Ovary (tissue), 3 donors: ENCODE measurements at regions not wholly inside any gene's neighbourhood (a gene's known extent, or its start where the extent isn't known, plus 50 kb on each side); places are given as distances from the start of the nearest gene placed in this dataset.

Experiments
- EP300 ChIP-seq: sonication (generic); formaldehyde crosslinking; IDR thresholded peaks from one replicate; pipeline ENCODE4 v1.6.1; 2017; ENCODE audit warnings: antibody characterized with exemption
- POLR2A ChIP-seq: fragments of 450-650 bp; IDR thresholded peaks from one replicate; pipeline ENCODE4 v1.6.1; 2017; ENCODE audit warnings: antibody characterized with exemption, mild to moderate bottlenecking, moderate library complexity
- TF ChIP-seq, protein P1 (sequence below), 3 donors: fragments of 450-650 bp in 2 of 3; fragments of 200-600 bp in 1 of 3; IDR thresholded peaks; one replicate each; pipeline versions ENCODE4 v1.5.1 to v1.8.0; 2016 to 2022; ENCODE audit warnings: antibody characterized with exemption in 3 of 3, mild to moderate bottlenecking in 1 of 3
- donor health status: DM: no; HTN: no; CAD: no.

GRCh38 chr2:61705625-61706024 is 148.2 kb downstream of the FAM161A start:
- TF ChIP-seq POLR2A, result no peak
- TF ChIP-seq, protein P1, sequence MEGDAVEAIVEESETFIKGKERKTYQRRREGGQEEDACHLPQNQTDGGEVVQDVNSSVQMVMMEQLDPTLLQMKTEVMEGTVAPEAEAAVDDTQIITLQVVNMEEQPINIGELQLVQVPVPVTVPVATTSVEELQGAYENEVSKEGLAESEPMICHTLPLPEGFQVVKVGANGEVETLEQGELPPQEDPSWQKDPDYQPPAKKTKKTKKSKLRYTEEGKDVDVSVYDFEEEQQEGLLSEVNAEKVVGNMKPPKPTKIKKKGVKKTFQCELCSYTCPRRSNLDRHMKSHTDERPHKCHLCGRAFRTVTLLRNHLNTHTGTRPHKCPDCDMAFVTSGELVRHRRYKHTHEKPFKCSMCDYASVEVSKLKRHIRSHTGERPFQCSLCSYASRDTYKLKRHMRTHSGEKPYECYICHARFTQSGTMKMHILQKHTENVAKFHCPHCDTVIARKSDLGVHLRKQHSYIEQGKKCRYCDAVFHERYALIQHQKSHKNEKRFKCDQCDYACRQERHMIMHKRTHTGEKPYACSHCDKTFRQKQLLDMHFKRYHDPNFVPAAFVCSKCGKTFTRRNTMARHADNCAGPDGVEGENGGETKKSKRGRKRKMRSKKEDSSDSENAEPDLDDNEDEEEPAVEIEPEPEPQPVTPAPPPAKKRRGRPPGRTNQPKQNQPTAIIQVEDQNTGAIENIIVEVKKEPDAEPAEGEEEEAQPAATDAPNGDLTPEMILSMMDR (IDR thresholded peaks at IDR 0.05), result no peak
- TF ChIP-seq EP300, result no peak
